Epithelial cell of esophagus (primary cell): ENCODE measurements at regions not wholly inside any gene's neighbourhood (a gene's known extent, or its start where the extent isn't known, plus 50 kb on each side); places are given as distances from the start of the nearest gene placed in this dataset.

Experiments
- DNase-seq: peaks from one replicate; pipeline ENCODE4 v3.0.0; 2010; ENCODE audit warnings: low read depth
- H3K4me3 ChIP-seq: 2 replicates; pipeline ENCODE4 v1.5.1; 2011; ENCODE audit warnings: mild to moderate bottlenecking, low read length, control low read depth
- TF ChIP-seq, protein P1 (sequence below): IDR thresholded peaks from 2 replicates; pipeline ENCODE4 v1.5.1; 2011; ENCODE audit warnings: low read depth, mild to moderate bottlenecking, low read length, control low read depth, inconsistent platforms; ENCODE audit not compliant: insufficient read depth; ENCODE audit errors: missing control alignments

GRCh38 chr2:200095436-200095835 is 140.1 kb downstream of the MAIP1 start:
- DNase-seq, result no peak
- TF ChIP-seq, protein P1, sequence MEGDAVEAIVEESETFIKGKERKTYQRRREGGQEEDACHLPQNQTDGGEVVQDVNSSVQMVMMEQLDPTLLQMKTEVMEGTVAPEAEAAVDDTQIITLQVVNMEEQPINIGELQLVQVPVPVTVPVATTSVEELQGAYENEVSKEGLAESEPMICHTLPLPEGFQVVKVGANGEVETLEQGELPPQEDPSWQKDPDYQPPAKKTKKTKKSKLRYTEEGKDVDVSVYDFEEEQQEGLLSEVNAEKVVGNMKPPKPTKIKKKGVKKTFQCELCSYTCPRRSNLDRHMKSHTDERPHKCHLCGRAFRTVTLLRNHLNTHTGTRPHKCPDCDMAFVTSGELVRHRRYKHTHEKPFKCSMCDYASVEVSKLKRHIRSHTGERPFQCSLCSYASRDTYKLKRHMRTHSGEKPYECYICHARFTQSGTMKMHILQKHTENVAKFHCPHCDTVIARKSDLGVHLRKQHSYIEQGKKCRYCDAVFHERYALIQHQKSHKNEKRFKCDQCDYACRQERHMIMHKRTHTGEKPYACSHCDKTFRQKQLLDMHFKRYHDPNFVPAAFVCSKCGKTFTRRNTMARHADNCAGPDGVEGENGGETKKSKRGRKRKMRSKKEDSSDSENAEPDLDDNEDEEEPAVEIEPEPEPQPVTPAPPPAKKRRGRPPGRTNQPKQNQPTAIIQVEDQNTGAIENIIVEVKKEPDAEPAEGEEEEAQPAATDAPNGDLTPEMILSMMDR, result no peak
- H3K4me3 ChIP-seq, result no peak overlapping the region

DNA sequence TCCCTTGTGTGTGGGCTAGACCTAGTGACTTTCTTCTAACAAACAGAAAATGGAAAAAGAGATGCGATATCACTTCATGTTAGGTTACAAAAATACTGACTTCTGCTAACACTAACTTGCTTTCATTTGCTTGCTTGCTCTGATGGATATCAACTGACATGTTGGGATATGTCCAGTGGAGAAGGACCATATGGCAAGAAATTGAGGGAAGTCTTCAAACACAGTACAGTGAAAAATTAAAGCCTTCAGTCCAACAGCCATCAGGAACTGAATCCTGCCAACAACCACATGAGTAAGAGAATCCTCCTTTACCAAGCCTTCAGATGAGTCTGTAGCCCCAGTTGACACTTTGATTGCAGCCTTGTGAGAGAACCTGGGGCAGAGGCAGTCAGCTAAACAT is 143.9 kb downstream of the MAIP1 start:
- no peak for DNase-seq
- H3K4me3 ChIP-seq, result no peak overlapping the region
- TF ChIP-seq, protein P1, result no peak

- no peak overlapping the region for H3K4me3 ChIP-seq
- DNase-seq, result no peak
- TF ChIP-seq, protein P1, result no peak
Measured at GRCh38 chr2:200100027-200100426, 144.6 kb downstream of the MAIP1 start.

DNA sequence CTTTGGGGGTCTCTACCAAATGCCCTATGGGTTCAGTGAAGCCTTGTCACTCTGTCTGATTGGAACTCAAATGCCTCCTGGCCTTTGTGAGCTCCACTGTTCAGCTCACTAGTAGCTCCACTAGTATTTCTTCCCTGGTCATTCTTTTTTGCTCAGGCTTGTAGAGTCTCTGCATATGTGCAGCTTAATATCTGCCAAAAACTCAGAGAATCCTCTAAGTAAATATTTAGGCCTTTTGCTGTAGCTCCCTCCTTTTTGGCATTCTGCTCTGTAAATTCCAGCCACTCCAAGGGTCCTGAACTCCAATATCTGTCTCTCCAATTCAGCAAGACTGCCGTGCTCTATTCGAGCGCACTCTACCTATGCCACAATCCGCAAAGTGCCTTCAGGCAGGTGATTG is 146.5 kb downstream of the MAIP1 start:
- TF ChIP-seq, protein P1, result no peak
- no peak overlapping the region for H3K4me3 ChIP-seq
- DNase-seq, result no peak

GRCh38 chr2:200102971-200103370 is 147.6 kb downstream of the MAIP1 start:
- TF ChIP-seq, protein P1, result no peak
- H3K4me3 ChIP-seq, result no peak overlapping the region
- no peak for DNase-seq

DNA sequence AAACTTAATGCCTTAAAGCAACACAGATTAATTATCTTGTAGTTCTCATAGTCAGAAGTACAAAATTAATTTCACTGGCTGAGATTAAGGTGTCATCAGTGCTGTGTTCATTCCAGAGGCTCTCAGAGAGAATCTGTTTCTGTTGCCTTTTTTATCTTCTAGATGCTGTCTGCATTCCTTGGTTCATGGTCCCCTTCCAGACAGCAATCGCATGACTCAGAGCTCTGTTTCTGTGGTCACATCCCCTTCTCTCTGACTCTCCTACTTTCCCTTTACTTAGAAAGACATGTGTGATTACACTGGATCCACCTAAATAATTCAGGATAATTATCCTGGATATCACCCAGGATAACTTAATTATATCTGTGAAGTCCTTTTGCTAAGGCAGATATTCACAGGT is 148.6 kb downstream of the MAIP1 start:
- DNase-seq, result peak; percentile 11
- TF ChIP-seq, protein P1, result no peak
- H3K4me3 ChIP-seq, result no peak overlapping the region

DNA sequence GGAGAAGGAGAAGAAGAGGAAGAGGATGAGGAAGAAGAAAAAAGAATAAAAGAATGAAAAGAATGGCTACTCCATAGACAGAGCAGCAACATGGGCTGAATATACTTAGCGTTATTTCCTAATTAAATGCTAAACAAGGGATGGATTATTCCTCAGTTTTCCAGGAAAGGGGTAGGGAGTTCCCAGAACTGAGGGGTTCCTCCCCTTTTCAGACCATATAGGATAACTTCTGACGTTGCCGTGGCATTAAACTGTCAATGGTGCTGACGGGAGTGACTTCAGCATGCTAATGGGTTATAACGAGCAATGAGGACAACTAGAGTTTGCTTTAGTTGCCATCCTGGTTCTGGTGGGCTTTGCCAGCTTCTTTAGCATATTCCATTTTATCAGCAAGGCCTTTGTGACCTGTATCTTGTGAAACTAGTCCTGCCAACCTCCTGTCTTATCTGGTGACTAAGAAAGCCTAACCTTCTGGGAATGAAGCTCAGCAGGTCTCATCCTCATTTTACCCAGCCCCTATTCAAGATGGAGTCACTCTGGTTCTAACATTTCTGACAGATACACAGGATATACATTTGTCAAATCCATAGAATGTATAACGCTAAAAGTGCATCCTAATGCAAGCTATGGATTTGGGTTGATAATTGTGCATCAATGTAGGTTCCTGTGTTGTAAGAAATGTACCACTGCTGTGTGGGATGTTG is 152.3 kb downstream of the MAIP1 start:
- TF ChIP-seq, protein P1, result no peak
- H3K4me3 ChIP-seq, result no peak overlapping the region
- DNase-seq, result no peak
